ENCODE measurements at regions not wholly inside any gene's neighbourhood (a gene's known extent, or its start where the extent isn't known, plus 50 kb on each side); places are given as distances from the start of the nearest gene placed in this dataset.

- no peak for TF ChIP-seq CTCF (IDR thresholded peaks at IDR 0.05)
- TF ChIP-seq POLR2A (IDR thresholded peaks at IDR 0.05), result no peak
Measured at GRCh38 chr18:42228581-42228980, 273.5 kb downstream of the PIK3C3 start.

Measured in tibial nerve (tissue), 3 donors.